GM18868 (cell line): ENCODE measurements at regions not wholly inside any gene's neighbourhood (a gene's known extent, or its start where the extent isn't known, plus 50 kb on each side); places are given as distances from the start of the nearest gene placed in this dataset.

Experiments
- ATAC-seq: cut with Tn5 transposase; IDR thresholded peaks from one replicate; pipeline ENCODE4 v1.9.1; 2021; ENCODE audit warnings: mild to moderate bottlenecking, moderate library complexity; ENCODE audit not compliant: unreplicated experiment

DNA sequence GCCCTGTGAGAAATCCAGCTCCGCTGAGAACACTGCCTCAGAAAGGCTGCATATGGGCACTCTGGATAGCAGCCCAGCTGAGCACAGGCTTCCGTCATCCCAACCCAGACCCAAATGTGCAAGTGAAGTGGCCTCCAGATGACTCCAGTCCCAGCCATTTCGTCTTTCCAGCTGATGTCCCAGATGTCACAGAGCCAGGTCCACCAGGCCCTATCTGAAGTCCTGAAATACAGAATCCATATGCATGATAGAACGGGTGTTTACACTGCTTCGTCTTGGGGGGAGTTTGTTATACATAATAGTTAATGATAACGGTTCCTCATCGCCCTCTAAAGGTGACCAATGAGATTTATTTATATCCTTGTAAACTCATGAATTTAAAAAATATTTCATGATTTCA, 72.6 kb upstream of the TRIM2 start:
- no peak for ATAC-seq

- ATAC-seq = no peak
Observed at GRCh38 chr4:153137159-153137558, 67.1 kb upstream of the TRIM2 start.

- no peak for ATAC-seq
Observed at GRCh38 chr4:153137677-153138630, 66.3 kb upstream of the TRIM2 start.

DNA sequence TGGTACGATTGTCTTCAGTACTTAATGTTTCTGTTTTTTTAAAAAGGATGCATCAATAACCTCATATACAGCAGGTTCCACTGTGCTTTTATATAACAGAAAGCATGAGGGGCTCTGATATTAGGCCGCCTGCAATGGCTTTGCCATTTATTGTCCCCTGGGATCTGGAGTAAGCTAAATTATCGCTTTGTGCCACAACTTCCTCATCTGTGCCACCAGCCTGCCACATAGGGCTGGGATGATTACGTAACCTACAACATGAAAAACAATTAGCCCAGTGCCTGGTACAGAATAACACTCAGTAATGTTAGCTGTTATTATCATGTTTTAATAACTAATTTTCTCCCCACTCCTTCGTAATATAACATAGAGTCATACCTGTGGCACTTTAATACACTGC, 65.5 kb upstream of the TRIM2 start:
- ATAC-seq = no peak

- no peak for ATAC-seq
Observed at GRCh38 chr4:153140294-153140693, 63.9 kb upstream of the TRIM2 start.

GRCh38 chr4:153141238-153141637, 63.0 kb upstream of the TRIM2 start:
- ATAC-seq = peak; percentile 40

DNA sequence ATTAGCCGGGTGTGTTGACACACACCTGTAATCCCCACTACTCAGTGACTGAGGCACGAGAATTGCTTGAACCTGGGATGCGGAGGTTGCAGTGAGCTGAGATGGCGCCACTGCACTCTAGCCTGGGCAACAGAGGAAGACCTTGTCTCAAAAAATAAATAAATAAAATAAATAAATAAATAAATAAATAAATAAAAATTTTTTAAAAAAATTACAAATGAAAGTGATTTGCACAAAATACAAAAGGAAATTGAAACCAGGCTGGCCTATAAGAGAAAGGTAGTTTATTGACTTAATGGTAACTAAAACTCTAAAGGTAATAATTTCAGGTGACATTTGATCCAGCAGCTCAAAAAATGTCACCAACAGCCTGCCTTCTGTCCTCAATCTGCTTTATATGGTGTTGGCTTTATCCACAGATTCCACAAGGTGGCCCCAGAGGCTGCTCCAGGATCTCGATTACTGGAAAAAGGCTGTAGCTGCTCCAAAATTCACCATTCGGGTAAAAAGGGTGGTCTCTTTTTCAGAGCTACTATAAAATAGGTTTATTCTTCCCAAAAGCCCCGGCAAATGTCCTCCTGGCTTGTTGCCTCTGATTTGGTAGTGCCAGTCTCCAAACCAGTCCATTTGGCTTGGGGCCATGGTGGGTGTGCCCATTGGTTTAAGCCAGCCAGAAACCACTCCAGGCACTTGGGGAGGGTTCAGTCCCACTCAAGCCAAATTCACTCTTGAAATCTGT, 61.4 kb upstream of the TRIM2 start:
- ATAC-seq = no peak

DNA sequence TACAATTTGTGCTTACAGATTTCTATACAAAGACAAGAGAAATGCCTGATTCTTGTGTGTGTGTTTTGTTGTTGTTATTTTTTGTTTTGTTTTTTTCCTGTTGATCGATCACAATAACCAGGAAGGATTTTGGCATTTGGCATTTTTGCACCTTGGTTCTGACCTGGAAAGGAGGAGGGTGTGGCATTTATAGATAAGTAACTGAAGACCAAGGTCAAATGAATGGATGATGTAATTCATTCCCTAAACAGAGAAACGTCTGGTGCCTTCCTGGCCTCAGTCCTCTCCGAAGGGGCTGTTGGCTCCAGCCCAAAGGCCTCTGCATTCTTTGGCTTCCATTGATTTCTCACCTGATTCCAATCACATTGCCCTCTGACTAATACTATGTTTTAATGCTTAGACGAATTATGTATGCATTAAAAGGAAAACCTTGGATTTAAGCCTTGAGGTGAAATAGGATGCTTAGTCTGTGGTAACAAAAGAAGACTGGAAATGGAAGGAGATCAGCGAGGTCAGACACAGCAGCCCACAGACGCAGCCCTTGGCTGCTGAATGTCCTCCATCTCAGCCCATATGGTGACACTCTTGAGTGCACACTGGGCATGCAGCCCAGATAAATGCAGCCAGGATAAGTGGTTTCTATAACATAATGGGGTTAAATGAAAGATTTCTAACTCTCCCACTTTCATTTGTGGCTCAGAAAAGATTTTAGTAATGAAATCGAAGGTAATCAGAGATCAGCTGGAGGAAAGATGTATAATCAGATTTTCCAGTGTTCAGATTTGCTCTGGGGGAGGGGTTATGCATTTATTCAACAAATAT, 60.5 kb upstream of the TRIM2 start:
- peak; percentile 56 for ATAC-seq

- no peak for ATAC-seq
Observed at GRCh38 chr4:153146031-153146430, 58.2 kb upstream of the TRIM2 start.

DNA sequence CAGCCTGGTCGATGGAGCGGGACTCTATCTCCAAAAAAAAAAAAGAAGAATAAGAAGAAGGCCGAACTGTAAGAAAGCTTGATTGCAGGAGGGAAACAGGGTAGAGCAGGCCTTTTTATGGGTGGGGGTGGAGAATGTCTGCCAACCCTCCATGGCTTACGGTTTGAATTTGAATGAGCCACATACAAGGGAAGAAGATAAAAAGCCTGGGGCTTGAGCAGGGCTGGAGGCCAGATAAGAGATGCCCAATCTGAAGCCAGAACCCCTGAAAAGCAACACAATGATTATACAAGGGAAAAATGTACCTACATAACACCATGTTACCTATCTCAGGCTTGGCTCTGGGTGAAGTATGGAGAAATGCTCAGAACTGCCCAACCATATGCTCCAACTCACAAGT, 57.3 kb upstream of the TRIM2 start:
- ATAC-seq = no peak

GRCh38 chr4:153148791-153149190, 55.5 kb upstream of the TRIM2 start:
- ATAC-seq = no peak

GRCh38 chr4:153151535-153152455, 52.4 kb upstream of the TRIM2 start:
- ATAC-seq = peak; percentile 42

DNA sequence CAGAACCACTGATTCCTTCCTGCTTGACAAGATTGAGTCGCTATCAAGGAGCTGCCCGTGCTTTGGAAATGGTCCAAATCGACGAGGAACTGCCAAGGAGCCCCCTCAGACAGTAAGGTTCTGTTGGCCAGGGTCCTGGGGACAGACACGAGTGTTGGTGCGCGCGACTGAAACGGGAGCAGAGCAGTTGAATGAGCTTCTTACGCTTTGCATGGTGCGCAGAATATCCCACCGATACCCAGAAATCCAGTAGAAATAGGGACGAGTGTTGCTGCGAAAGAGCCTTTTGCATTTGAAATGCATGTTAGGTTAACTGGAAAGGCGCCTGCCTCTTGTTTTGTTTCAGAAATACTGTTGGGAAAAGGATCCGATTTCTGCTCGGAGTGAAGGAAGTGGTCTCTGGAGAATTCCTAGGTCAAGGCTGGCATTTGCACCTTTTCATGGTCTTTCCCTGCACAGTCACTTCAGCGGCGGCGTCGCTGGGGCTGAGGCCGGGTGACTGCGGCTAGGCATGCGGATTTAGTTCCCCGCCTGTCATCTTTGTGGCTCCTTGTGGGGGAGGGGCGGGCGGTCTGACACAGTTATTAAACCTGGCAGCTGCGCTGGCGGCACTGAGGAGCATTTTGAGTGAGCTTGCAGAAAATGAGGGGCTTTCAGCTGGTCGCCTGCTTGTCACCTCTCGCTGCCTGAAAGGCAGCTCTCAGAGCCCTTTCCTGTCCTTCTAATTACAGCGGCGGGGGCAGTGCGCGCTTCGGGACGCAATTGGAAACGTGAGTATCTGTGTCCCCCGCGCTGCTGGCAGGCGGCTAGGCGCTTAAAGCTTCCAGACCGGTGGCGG, 51.5 kb upstream of the TRIM2 start:
- ATAC-seq = peak; percentile 20

GRCh38 chr4:153153339-153153871, 50.8 kb upstream of the TRIM2 start:
- ATAC-seq = peak; percentile 65

GRCh38 chr4:153154007-153154975, 50.0 kb upstream of the TRIM2 start:
- no peak for ATAC-seq
